ACC112 (cell line): ENCODE measurements at regions not wholly inside any gene's neighbourhood (a gene's known extent, or its start where the extent isn't known, plus 50 kb on each side); places are given as distances from the start of the nearest gene placed in this dataset.
A peak's percentile ranks its signal among the peaks of the same experiment; 100 is the strongest.

Experiments
- H2AFZ ChIP-seq: fragments of 200-600 bp; sonication (generic); one replicate; pipeline ENCODE4 v1.6.0; 2017; ENCODE audit warnings: antibody characterized with exemption, low read length; ENCODE audit not compliant: unreplicated experiment
- H3K27ac ChIP-seq: fragments of 200-600 bp; sonication (generic); 2 replicates; pipeline ENCODE4 v1.5.1; 2014; ENCODE audit warnings: low read depth, mild to moderate bottlenecking, antibody characterized with exemption, low read length, moderate library complexity
- H3K27me3 ChIP-seq: fragments of 200-600 bp; sonication (generic); 2 replicates; pipeline ENCODE4 v1.6.1; 2014; ENCODE audit warnings: mild to moderate bottlenecking, antibody characterized with exemption, low read length, moderate library complexity, mixed read lengths; ENCODE audit not compliant: insufficient read depth
- H3K36me3 ChIP-seq: fragments of 200-600 bp; sonication (generic); 2 replicates; pipeline ENCODE4 v1.6.1; 2016; ENCODE audit warnings: mild to moderate bottlenecking, antibody characterized with exemption, low read length, moderate library complexity, mixed read lengths; ENCODE audit not compliant: insufficient read depth
- H3K4me1 ChIP-seq: fragments of 200-600 bp; sonication (generic); one replicate; pipeline ENCODE4 v1.6.1; 2016; ENCODE audit warnings: low read length, mixed read lengths; ENCODE audit not compliant: insufficient read depth, unreplicated experiment, control insufficient read depth
- H3K4me3 ChIP-seq: fragments of 200-600 bp; sonication (generic); 2 replicates; pipeline ENCODE4 v1.5.1; 2014; ENCODE audit warnings: mild to moderate bottlenecking, low read depth, low read length
- H3K79me2 ChIP-seq: fragments of 200-600 bp; sonication (generic); one replicate; pipeline ENCODE4 v1.6.0; 2016; ENCODE audit warnings: low read length; ENCODE audit not compliant: control insufficient read depth, unreplicated experiment, insufficient read depth

- no peaks in the 10 kb centered on the region for H3K79me2 ChIP-seq
- H3K4me1 ChIP-seq: peaks cover 9% of the 10 kb centered on the region
- H3K27ac ChIP-seq: peak overlapping the region; percentile 33; the same call in 1 of the 2 replicates
- H2AFZ ChIP-seq: peak overlapping the region; percentile 45
- H3K36me3 ChIP-seq: no peaks in the 10 kb centered on the region
- peaks cover 2% of the 10 kb centered on the region; the same call in 1 of the 2 replicates for H3K27me3 ChIP-seq
- H3K4me3 ChIP-seq: no peak overlapping the region
Observed at GRCh38 chr7:148540041-148540738, 50.4 kb upstream of the C7orf33 start.
